ENCODE measurements at regions not wholly inside any gene's neighbourhood (a gene's known extent, or its start where the extent isn't known, plus 50 kb on each side); places are given as distances from the start of the nearest gene placed in this dataset.
A peak's percentile ranks its signal among the peaks of the same experiment; 100 is the strongest.
"Not testable (repeated sequence)": the region's sequence is repeated elsewhere in the genome, so short reads cannot be mapped to it uniquely, and the experiment has no call there.

GRCh38 chr3:177832880-177833279, 635.6 kb upstream of the TBL1XR1 start:
- no peak for DNase-seq

- no peak for DNase-seq
Measured at GRCh38 chr3:177833332-177833731, 636.0 kb upstream of the TBL1XR1 start.

- peak; percentile 83 for DNase-seq
Measured at GRCh38 chr3:177835008-177835407, 637.7 kb upstream of the TBL1XR1 start.

- peak; percentile 21 for DNase-seq
Measured at GRCh38 chr3:177835917-177836316, 638.6 kb upstream of the TBL1XR1 start.

GRCh38 chr3:177836671-177837070, 639.4 kb upstream of the TBL1XR1 start:
- no peak for DNase-seq

- DNase-seq = no peak
Measured at GRCh38 chr3:177837951-177838655, 640.8 kb upstream of the TBL1XR1 start.

GRCh38 chr3:177838766-177839350, 641.6 kb upstream of the TBL1XR1 start:
- DNase-seq = no peak

GRCh38 chr3:177842302-177842701, 645.0 kb upstream of the TBL1XR1 start:
- no peak for DNase-seq

- no peak for DNase-seq
Measured at GRCh38 chr3:177842743-177843734, 645.8 kb upstream of the TBL1XR1 start.

- no peak for DNase-seq
Measured at GRCh38 chr3:177852001-177852807, 654.9 kb upstream of the TBL1XR1 start.

- DNase-seq = no peak
Measured at GRCh38 chr3:177855021-177855420, 657.7 kb upstream of the TBL1XR1 start.

GRCh38 chr3:177860184-177860583, 662.9 kb upstream of the TBL1XR1 start:
- no peak for DNase-seq

GRCh38 chr3:177862962-177863491, 665.7 kb upstream of the TBL1XR1 start:
- DNase-seq = no peak

GRCh38 chr3:177871267-177871666, 665.0 kb upstream of the KCNMB2 start:
- not testable (repeated sequence) for DNase-seq

- DNase-seq = no peak
Measured at GRCh38 chr3:177878192-177878591, 658.0 kb upstream of the KCNMB2 start.

GRCh38 chr3:177878957-177879356, 657.3 kb upstream of the KCNMB2 start:
- DNase-seq = no peak

- DNase-seq = no peak
Measured at GRCh38 chr3:177881351-177881750, 654.9 kb upstream of the KCNMB2 start.

GRCh38 chr3:177882124-177882648, 654.0 kb upstream of the KCNMB2 start:
- DNase-seq = no peak

- DNase-seq = no peak
Measured at GRCh38 chr3:177883091-177883490, 653.1 kb upstream of the KCNMB2 start.

- DNase-seq = no peak
Measured at GRCh38 chr3:177883957-177884356, 652.3 kb upstream of the KCNMB2 start.

- no peak for DNase-seq
Measured at GRCh38 chr3:177885063-177885462, 651.2 kb upstream of the KCNMB2 start.

- no peak for DNase-seq
Measured at GRCh38 chr3:177886501-177886900, 649.7 kb upstream of the KCNMB2 start.
